ENCODE measurements at regions not wholly inside any gene's neighbourhood (a gene's known extent, or its start where the extent isn't known, plus 50 kb on each side); places are given as distances from the start of the nearest gene placed in this dataset.

DNA sequence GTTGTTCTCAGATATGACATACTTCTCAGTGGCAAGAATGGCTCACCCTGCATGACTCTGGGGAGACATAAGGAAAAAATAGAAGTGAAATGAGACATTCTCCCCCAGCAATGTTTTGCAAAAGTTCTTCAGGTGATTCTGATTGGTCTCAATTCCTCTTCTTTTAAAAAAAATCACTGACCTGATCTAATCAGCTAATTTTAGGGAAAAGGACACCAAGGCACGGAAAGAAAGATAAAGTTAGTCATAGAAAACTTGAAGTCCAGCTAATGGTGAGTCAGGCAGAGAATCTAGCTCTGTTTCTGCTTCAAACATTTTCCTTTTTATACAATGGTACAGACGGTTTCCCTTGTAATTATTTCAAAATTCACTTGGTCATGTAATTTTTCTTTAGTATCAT lies 1018.9 kb upstream of the ARRDC3 start:
- Histone ChIP-seq H3K27ac (ENCODE audit: insufficient read depth, low read length) (no peak overlapping the region), H3K36me3 (ENCODE audit: control insufficient read depth, insufficient read depth, low read length) (no peaks in the 10 kb centered on the region), H2AFZ (ENCODE audit: low read length) (no peak overlapping the region), H3K79me2 (ENCODE audit: control insufficient read depth, insufficient read depth, low read length) (no peaks in the 10 kb centered on the region), H3K27me3 (ENCODE audit: control insufficient read depth, insufficient read depth, low read length) (no peaks in the 10 kb centered on the region), H4K20me1 (ENCODE audit: control insufficient read depth, extremely low read depth, insufficient read depth, low read length) (no peaks in the 10 kb centered on the region), H3K9me3 (ENCODE audit: control insufficient read depth, insufficient read depth, low read depth, low read length) (no peaks in the 10 kb centered on the region), H3K4me2 (ENCODE audit: extremely low read depth, insufficient read depth, low read length) (no peak overlapping the region), H3K9ac (ENCODE audit: insufficient read depth, low read length) (no peak overlapping the region), H3K4me1 (ENCODE audit: control insufficient read depth, extremely low read depth, insufficient read depth, low read length) (no peaks in the 10 kb centered on the region), H3K4me3 (replicated peaks in 1 of 4; ENCODE audit: control extremely low read depth in 1 of 4, insufficient read depth in 1 of 4, low read depth in 3 of 4, low read length in 4 of 4) (no peak overlapping the region)
- DNase-seq (ENCODE audit: low read depth in 2 of 2), result peak; percentile 6 to 68
- TF ChIP-seq EZH2 (IDR thresholded peaks at IDR 0.05; ENCODE audit: low read length, missing control alignments), result no peak
- TF ChIP-seq, protein P1, sequence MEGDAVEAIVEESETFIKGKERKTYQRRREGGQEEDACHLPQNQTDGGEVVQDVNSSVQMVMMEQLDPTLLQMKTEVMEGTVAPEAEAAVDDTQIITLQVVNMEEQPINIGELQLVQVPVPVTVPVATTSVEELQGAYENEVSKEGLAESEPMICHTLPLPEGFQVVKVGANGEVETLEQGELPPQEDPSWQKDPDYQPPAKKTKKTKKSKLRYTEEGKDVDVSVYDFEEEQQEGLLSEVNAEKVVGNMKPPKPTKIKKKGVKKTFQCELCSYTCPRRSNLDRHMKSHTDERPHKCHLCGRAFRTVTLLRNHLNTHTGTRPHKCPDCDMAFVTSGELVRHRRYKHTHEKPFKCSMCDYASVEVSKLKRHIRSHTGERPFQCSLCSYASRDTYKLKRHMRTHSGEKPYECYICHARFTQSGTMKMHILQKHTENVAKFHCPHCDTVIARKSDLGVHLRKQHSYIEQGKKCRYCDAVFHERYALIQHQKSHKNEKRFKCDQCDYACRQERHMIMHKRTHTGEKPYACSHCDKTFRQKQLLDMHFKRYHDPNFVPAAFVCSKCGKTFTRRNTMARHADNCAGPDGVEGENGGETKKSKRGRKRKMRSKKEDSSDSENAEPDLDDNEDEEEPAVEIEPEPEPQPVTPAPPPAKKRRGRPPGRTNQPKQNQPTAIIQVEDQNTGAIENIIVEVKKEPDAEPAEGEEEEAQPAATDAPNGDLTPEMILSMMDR (conservative IDR thresholded peaks at IDR 0.05 in 1 of 2, IDR thresholded peaks at IDR 0.05 in 1 of 2; ENCODE audit: low read depth in 1 of 2, low read length in 2 of 2), result no peak

DNA sequence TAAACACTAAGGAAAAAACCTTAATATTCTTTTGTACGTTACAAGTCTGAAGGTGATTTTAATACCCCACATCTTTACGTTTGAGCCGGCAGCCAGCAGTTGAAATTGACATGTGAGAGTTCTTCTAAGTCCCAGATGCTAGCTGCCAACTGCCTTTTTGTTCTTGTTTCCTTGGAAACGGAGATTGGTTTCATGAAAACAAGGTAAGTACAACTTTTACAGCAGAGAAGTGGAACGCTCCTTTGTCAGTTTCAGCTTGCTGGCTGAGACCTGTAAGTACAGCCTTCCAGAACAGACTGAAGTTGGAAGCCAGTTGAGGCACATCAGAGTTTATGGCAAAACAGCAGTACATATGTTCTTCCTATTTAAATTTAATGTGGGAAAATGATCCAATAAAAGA lies 1018.4 kb upstream of the ARRDC3 start:
- no peaks in the 10 kb centered on the region for H3K36me3 ChIP-seq (ENCODE audit: control insufficient read depth, insufficient read depth, low read length)
- H3K9me3 ChIP-seq (ENCODE audit: control insufficient read depth, insufficient read depth, low read depth, low read length), result no peaks in the 10 kb centered on the region
- H3K9ac ChIP-seq (ENCODE audit: insufficient read depth, low read length), result no peak overlapping the region
- peak; percentile 23 to 76 for DNase-seq (ENCODE audit: low read depth in 2 of 2)
- no peaks in the 10 kb centered on the region for H3K4me1 ChIP-seq (ENCODE audit: control insufficient read depth, extremely low read depth, insufficient read depth, low read length)
- no peaks in the 10 kb centered on the region for H4K20me1 ChIP-seq (ENCODE audit: control insufficient read depth, extremely low read depth, insufficient read depth, low read length)
- H3K27me3 ChIP-seq (ENCODE audit: control insufficient read depth, insufficient read depth, low read length), result no peaks in the 10 kb centered on the region
- no peak for TF ChIP-seq EZH2 (IDR thresholded peaks at IDR 0.05; ENCODE audit: low read length, missing control alignments)
- TF ChIP-seq, protein P1 (conservative IDR thresholded peaks at IDR 0.05 in 1 of 2, IDR thresholded peaks at IDR 0.05 in 1 of 2; ENCODE audit: low read depth in 1 of 2, low read length in 2 of 2), result no peak
- H3K4me3 ChIP-seq (replicated peaks in 1 of 4; ENCODE audit: control extremely low read depth in 1 of 4, insufficient read depth in 1 of 4, low read depth in 3 of 4, low read length in 4 of 4), result no peak overlapping the region
- peak overlapping the region; percentile 14 for H2AFZ ChIP-seq (ENCODE audit: low read length)
- H3K79me2 ChIP-seq (ENCODE audit: control insufficient read depth, insufficient read depth, low read length), result no peaks in the 10 kb centered on the region
- no peak overlapping the region for H3K27ac ChIP-seq (ENCODE audit: insufficient read depth, low read length)
- no peak overlapping the region for H3K4me2 ChIP-seq (ENCODE audit: extremely low read depth, insufficient read depth, low read length)

DNA sequence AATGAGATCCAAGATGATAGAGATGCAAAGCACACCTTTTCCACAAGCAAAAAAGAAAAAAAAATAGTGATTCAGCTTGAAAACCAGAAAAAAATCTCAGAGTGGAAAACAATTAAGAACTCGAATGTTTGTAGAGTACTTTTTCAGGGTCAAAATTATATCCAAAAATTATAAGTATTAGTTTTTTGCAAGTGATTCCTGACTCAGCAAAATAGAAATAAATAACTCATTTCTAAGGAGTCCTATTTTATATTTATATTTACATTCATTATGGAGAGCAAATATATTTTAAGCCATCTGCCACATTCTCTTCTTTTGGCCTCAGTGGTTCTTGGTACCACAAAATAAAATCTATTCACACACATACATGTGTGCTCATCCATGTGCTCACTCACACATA lies 1011.8 kb upstream of the ARRDC3 start:
- no peaks in the 10 kb centered on the region for H3K27me3 ChIP-seq (ENCODE audit: control insufficient read depth, insufficient read depth, low read length)
- no peak overlapping the region for H3K9ac ChIP-seq (ENCODE audit: insufficient read depth, low read length)
- H3K9me3 ChIP-seq (ENCODE audit: control insufficient read depth, insufficient read depth, low read depth, low read length), result no peaks in the 10 kb centered on the region
- no peaks in the 10 kb centered on the region for H4K20me1 ChIP-seq (ENCODE audit: control insufficient read depth, extremely low read depth, insufficient read depth, low read length)
- no peak overlapping the region for H2AFZ ChIP-seq (ENCODE audit: low read length)
- no peak for TF ChIP-seq EZH2 (IDR thresholded peaks at IDR 0.05; ENCODE audit: low read length, missing control alignments)
- TF ChIP-seq, protein P1 (conservative IDR thresholded peaks at IDR 0.05 in 1 of 2, IDR thresholded peaks at IDR 0.05 in 1 of 2; ENCODE audit: low read depth in 1 of 2, low read length in 2 of 2), result no peak
- no peaks in the 10 kb centered on the region for H3K79me2 ChIP-seq (ENCODE audit: control insufficient read depth, insufficient read depth, low read length)
- no peaks in the 10 kb centered on the region for H3K4me1 ChIP-seq (ENCODE audit: control insufficient read depth, extremely low read depth, insufficient read depth, low read length)
- DNase-seq (ENCODE audit: low read depth in 2 of 2), result no peak
- no peak overlapping the region for H3K4me2 ChIP-seq (ENCODE audit: extremely low read depth, insufficient read depth, low read length)
- no peak overlapping the region for H3K27ac ChIP-seq (ENCODE audit: insufficient read depth, low read length)
- no peak overlapping the region for H3K4me3 ChIP-seq (replicated peaks in 1 of 4; ENCODE audit: control extremely low read depth in 1 of 4, insufficient read depth in 1 of 4, low read depth in 3 of 4, low read length in 4 of 4)
- H3K36me3 ChIP-seq (ENCODE audit: control insufficient read depth, insufficient read depth, low read length), result no peaks in the 10 kb centered on the region

Data from fibroblast of lung (primary cell).